Stimulated activated CD8-positive, alpha-beta memory T cell treated with anti-CD3 and anti-CD28 coated beads, Interleukin-7, amount 100 ng/mL, for 24 hours (primary cell): ENCODE measurements at regions not wholly inside any gene's neighbourhood (a gene's known extent, or its start where the extent isn't known, plus 50 kb on each side); places are given as distances from the start of the nearest gene placed in this dataset.

Source experiments
- DNase-seq: peaks from one replicate; pipeline ENCODE4 v3.0.0-alpha.2; 2020; ENCODE audit warnings: low read depth

DNA sequence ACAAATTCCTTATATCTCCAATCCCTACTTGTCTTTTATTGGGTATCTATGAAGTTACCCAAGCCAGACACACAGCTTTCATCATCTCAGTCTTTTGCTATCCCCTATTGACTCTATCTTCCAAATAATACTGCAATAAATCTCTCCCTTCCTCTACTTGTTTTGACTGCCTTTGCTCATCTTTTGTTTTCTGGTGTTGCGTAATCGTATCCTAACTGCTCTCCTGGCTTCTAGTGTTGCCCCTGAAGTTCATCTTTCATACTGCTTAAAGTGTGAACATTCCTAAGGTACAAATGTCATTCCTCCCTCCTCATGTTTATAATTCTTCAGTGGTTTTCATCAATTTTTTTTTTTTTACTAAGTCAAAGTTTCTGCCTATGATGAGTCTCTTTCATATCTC is 491.3 kb upstream of the DCC start:
- no peak for DNase-seq

DNA sequence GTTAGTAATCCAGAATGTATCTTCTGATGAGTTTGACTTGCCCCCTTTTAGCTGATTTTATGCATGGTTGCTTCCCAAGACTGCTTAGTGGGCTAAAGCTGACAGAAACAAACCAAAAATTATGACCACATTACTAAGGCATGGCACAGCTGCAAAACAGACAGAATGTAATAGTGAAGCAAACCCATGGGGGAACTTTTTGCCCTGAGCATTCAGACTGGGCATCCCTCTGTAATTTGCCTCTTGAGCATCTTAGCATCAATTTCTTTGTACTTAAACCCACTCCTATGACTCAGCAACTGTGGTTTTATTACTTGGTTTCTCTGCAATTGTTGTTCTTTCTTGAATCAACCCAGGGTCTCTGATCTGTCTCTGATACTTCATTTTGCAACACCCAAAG is 487.3 kb upstream of the DCC start:
- no peak for DNase-seq

DNA sequence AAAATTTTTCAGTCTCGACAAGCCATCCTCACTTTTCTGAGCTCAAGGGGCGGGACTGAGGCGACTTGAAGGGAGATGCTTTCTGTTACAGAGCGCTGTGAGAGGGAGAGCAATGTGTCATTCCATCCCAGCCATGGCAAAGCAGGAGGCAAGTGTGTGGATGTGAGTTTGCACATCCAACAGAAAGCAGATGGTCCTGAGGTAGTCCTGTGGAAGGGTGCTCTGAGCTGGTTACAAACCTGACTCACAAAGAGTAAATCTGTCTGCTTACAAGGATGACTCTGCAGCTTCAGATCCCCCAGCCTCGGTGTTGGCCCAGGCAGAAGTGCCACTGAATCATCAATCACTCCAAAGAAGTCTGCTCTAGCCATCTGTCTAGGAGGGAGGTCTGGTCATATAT is 482.0 kb upstream of the DCC start:
- no peak for DNase-seq

DNA sequence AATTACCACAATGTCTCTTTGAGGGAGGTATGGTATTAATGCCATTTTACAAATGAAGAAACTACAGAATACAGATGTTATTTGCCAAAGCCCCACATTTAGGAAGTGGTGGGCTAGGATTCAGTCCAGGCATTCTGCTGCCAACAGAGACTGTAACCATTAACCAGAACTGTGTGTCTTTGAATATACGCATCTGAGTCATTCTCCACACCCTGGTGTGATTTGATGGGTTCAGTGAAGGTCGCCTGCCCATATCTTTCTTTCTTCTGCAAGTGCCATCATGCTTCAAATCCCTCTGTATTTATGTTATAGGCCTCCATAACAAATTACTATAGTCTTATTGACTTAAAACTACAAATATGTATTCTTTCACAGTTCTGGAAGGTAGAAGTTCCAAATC is 479.0 kb upstream of the DCC start:
- DNase-seq = no peak

DNA sequence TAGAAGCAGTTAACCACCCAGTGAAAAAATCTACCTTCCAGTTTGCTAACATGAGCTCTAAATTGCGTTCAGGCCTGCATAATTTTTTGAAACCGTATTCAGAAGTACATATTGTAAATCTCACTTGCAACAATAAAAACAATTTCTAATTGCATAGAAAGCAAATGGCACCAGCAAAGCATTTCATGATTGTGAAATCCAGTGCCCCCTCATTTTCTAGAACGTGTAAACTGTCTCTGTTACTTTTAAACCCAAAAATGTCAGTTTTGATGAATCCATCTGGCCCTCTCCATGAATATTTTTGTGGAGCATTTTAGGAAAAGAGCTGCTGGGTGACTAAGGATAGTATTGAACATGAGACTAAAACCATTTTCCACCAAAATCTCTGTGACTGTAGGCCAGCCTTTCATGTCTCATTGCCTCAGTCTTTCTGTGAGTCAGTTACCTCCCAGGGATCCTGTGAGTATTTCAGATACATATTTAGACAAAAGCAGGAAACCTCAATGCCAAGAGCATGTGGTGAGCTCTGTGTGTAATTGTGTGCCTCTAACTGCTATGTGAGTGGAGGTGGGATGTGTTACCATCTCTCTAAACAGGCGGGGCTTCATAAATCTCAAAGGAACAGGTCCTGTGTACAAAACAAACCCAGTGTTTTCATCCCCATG is 477.8 kb upstream of the DCC start:
- no peak for DNase-seq

DNA sequence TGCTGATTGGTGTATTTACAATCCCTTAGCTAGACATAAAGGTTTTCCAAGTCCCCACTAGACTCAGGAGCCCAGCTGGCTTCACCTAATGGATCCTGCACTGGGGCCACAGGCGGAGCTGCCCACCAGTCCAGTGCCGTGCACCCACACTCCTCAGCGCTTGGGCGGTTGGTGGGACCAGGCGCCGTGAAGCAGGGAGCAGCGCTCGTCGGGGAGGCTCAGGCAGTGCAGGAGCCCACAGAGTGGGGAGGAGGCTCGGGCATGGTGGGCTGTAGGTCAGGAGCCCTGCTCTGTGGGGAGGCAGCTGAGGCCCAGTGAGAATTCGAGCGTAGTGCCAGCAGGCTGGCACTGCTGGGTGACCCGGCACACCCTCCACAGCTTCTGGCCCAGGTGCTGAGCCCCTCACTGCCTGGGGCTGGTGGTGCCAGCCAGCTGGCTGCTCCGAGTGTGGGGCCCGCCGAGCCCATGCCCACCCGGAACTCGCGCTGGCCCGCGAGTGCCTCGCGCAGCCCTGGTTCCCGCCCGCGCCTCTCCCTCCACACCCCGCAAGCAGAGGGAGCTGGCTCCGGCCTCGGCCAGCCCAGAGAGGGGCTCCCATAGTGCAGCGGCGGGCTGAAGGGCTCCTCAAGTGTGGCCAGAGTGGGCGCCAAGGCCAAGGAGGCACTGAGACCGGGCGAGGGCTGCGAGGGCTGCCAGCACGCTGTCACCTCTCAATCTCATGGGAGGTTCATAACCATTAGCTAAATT is 475.6 kb upstream of the DCC start:
- no peak for DNase-seq

DNA sequence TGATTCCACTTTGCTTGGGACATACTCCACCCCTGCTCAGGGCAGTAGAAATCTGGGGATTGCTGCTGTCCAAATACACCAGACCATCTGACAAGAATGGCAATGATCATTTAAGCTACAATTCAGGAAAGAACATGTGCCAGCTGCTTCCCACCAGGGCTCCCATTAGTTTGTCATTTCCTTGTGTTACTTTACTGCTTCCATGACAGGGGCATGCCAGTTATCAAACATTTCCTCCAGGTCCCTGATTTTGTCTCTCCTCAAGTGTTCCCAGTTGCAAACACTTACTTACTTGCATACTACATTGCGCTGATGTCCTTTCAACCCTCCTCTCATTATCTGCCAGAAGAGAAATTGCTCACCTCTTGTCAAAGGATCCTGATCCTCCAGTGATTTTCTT is 474.5 kb upstream of the DCC start:
- no peak for DNase-seq

DNA sequence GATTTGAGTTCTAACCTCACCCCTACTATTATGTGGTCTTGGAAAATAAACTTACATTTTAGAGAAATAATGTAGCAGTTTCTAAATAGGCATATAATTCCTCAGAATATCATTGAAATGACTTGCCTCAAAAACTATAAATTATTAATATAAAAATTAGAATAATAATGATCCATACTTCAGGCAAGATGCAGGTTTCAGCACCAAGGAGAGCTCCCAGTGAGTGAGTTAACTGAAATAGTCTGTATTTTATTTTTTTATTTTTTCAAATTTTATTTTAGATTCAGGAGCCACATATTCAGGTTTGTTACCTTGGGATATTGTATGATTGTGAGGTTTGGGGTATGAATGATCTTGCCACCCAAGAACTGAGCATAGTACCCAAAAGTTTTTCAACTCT is 472.2 kb upstream of the DCC start:
- no peak for DNase-seq

DNA sequence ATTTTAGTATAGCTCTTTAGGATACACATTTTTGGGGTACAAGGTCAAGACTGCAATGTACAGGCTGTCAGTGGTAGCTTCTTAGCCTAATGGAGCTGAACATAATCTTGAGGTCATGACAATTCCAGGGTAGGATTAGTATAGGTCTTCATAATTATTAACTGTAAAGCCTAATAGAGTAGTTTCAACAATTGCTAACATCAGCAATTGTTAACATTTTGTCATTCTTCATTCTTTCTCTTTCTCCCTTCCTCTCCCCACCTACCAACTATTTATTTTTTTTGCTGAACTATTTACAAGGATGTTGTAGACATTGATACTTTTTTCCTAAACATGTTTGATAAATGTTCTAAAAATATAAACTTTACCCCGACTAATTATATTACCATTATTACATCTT is 461.3 kb upstream of the DCC start:
- DNase-seq = no peak

DNA sequence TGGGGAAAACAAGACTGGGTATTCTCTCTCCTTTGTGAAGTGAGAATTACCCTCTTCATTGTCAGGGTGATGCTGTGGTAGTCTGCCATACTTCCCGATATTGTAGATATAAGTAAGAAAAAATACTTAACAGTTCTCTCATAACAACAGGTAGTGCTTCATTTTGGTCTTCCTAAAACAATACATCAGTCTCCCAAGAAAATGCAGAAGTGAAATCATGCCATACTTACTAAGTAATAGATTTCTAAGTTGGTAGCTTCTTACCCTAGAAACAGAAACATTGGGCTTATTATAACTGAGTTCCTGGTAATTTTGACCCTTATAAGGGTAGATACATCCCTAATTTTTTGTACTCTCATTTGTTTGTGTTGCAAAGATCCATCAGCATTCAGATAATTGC is 460.7 kb upstream of the DCC start:
- DNase-seq = no peak

DNA sequence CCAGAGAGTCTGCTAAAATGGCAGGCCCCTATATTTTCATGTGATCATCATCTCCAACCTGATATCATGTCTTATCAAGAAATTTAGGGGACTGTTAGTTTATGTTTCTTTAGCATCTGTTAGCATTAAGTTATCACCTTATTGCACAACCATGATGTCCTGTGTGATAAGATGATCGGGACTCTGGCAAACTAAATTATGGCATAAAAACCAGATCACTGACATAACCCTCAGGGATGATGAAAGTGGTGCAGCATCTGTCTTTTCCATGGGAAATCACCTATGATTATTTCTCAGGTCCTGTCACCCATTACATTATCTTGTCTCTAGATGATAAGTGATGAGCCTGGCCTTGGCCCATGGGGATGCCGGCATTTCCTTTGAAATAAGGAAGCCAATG is 458.6 kb upstream of the DCC start:
- DNase-seq = no peak

DNA sequence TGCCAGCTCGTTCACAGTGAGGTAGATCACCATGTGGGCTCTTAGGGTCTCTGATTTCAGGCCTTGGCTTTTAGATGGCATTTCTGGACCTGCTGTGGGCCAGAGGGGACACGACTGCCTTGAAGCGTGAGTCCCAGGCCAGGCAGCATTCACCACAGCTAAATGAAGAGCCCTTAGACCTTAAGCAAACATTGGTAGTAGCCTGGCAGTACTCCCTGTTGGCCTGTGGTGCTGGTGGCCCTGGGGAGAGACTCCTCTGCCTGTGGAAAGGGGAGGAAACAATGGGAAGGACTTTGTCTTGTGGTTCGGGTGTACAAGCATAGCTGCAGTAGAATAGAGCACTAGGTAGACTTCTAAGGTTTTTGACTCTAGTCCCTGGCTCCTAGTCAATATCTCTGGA is 456.0 kb upstream of the DCC start:
- DNase-seq = no peak

DNA sequence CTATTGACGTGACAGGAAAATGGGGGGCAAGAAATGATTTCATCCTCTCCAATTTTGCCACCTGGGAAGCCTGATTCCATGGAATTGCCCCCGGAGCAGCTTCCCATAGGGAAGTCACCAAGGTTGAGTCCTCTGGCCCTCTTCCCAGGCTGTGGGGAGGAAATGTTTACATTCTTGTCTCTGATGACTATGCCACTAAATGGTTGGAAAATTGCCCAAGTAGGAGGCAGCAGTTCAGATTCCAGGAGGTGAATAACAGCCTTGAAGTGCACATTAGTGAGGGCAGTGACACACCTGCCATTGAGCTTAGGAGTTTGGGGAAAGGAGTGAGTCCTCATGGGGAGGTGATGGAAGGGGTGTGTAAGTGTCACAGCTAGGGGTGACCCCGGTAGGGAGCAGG is 449.2 kb upstream of the DCC start:
- no peak for DNase-seq

DNA sequence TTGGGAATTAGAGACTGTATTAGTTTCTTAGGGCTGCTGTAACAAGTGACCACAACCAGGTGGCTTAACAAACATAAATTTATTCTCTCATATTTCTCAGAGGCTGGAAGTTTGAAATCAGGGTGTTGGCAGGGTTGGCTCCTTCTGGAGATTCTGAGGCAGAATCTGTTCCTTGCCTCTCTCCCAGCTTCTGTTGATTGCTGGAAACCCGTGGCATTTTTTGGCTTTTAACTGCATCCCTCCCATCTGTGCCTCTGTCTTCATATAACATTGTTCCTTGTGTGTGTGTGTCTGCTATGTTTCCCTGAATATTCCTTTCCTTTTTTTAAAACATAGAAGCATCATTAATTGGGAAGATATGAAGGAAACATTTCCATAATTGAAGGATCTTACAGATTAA is 448.1 kb upstream of the DCC start:
- DNase-seq = no peak

DNA sequence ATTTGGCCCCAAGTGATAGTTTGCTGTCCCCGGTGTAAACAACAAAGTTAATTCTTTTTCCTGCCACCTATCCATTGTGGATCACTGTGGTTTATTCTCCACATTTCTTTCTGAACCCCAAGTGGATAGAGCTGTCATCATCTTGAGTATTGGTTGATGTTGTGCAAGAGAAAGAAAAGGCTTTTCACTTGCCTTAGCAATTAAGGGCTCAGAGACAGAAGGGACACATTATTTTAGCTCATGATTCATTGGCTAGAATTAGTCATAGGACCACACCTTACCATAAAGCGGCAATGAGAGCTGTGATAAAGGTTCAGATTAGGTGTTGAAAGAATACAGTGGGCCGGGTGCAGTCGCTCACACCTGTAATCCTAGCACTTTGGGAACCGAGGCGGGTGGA is 442.1 kb upstream of the DCC start:
- no peak for DNase-seq

DNA sequence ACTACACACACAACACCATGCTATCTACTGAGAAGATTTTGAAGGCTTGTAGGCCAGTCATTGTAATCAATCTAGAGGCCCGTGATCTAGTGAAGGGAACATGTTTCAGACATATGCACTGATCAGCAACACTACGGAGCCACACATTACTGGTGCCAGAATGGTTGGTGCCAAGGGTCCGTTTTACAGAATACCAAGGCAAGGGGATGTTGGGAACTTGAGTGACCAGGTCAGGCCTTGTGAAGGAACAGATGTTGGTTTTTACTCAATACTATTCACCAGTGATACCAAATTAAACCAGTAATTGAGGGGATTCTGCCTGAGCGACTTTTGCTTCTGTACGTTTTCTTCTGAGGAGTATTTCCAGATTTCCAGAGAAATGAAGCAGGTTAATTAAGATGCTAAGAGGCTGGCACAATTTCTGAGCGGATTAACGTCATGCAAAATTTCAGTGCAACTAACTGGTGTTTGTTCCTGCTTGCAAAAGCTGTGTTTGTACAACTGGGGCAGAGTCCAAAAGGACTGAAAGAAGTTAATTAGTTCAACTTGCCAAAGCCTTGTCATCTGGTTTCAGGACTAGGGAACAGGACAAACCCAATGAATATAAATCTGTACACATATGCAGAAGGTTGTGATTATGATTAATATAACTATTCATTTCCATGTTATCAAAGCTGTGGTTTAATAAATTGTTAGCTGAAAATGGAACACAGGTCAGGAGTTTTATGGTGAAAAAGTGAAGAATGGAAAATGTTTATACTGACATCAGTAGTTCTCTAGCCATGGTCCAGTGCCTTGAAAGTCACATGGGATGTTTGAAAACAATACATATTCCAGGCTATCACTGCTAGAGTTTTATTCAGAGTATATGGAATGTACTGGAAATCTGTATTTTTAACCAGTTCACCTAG is 432.1 kb upstream of the DCC start:
- no peak for DNase-seq

DNA sequence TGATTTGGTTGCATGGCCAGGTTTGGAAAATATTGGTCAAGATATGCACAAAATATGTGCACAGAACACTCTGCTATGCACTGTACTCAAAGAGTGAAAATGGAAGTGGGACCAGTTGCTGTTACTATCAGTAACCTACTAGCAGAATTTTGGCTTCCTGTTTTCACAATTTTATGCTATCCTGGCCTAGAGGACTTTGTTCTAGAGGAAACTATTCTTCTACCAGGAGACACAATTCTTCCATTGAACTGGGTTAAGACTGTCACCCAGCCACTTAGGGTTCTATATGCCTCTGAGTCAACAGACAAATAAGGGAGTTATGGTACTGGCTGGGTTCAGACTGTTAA is 431.4 kb upstream of the DCC start:
- no peak for DNase-seq

DNA sequence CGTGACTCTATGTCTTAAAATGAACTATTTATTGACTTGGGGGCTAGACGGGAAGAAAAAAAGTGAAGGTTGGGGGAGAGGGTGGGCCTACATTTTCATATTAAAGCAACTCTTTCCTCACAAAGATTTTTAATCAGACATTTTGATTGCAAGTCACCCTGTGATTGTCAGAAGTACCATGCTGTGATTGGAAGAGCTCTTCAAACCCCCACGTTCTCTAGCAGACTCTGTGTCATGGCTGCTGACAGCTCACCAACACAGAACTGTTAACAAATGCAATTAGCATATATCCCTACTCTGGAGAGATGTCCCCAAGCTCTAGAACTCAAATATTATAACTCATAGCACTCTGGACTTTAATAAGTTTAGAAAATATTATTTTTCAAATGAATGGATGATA is 428.4 kb upstream of the DCC start:
- no peak for DNase-seq

DNA sequence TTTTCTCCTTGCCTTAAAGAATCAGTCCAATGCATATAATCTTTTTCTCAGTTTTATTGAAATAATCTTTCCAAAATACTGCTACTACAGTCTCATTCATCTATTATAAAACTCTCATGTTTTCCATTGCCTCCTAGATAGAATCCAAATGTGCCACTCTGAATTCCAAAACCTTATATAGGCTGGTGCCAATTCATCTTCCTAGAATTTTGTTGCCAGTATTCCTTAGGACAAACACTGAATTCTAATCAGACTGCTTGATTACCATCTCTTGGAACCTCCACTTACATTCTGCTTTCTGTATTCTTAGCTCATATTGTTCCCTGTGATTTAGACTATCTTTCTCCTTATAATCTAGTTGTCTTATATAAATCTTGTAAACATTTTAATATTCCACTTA is 427.6 kb upstream of the DCC start:
- DNase-seq = no peak

DNA sequence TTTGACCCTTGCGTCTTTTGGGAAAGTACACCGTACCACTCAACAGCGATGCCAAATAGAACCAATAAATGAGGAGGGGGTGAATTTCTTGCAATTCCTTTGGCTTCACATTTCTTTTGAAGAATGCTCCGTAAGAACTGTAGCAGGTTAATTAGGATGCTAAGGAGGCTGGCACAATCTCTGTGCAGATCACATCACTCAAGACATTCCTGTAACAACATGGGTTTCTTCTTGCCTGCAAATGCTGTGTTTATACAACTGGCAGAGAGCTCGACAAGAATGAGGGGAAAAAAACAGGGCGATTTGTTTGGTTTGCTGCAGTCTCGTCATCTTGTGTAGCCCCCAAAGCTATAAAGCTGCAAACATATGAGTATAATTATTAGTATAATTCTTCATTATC is 424.8 kb upstream of the DCC start:
- no peak for DNase-seq

DNA sequence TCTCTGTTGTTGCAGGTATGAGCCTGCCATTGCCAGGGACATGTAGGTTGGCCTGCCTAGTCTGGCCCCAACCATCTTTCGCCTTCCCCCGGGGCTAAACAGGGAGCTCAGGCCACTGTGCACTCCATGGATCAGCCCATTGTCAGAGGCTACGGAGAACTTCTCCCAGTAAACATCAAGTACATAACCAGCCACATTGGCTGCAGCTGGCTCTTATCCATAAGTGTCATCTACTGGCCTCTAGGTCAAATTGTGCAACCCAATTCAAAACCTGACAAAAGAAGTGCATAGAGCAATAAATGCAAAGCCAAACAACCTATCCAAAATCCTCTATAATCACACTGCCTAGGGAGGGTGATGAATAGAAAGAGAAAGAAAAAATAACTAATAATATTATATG is 418.1 kb upstream of the DCC start:
- no peak for DNase-seq

DNA sequence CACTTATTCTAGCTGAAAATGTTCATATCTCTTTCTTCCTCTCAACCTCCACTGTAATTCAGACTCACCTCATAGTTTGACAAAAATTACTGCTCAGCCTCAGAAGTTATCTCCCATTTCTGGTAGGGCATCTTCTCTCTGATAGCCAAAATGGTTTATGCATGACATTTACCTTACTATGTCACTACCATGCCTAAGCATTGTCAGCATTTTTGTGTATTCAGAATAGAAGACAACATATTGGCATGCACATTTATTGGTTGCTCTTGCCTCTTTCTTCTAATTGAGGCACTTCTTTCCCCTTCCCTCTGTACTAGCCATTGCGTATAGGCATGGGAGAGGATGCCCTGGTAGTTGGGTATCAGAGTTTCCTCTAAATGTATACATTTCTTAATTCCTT is 406.1 kb upstream of the DCC start:
- DNase-seq = no peak

DNA sequence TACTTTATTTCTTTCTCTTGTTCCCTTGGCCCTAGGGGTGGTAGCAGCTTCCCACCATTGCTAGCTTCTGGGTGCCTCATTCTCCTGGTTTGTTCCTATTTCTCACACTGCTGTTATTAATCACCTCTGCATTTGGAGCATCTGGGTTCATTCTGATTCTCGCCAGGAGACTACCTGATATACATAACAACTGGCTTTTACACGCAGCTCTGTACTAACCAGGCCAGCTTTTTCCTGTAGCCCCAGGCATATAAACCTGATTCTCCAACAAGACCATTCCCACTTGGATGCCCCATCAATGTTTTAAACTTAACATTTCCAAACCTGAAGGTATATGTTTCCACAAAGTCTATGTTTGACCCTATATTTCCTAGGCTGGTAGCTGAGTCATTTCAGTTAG is 403.9 kb upstream of the DCC start:
- no peak for DNase-seq
